ENCODE measurements at regions not wholly inside any gene's neighbourhood (a gene's known extent, or its start where the extent isn't known, plus 50 kb on each side); places are given as distances from the start of the nearest gene placed in this dataset.
"Not testable (repeated sequence)": the region's sequence is repeated elsewhere in the genome, so short reads cannot be mapped to it uniquely, and the experiment has no call there.

DNA sequence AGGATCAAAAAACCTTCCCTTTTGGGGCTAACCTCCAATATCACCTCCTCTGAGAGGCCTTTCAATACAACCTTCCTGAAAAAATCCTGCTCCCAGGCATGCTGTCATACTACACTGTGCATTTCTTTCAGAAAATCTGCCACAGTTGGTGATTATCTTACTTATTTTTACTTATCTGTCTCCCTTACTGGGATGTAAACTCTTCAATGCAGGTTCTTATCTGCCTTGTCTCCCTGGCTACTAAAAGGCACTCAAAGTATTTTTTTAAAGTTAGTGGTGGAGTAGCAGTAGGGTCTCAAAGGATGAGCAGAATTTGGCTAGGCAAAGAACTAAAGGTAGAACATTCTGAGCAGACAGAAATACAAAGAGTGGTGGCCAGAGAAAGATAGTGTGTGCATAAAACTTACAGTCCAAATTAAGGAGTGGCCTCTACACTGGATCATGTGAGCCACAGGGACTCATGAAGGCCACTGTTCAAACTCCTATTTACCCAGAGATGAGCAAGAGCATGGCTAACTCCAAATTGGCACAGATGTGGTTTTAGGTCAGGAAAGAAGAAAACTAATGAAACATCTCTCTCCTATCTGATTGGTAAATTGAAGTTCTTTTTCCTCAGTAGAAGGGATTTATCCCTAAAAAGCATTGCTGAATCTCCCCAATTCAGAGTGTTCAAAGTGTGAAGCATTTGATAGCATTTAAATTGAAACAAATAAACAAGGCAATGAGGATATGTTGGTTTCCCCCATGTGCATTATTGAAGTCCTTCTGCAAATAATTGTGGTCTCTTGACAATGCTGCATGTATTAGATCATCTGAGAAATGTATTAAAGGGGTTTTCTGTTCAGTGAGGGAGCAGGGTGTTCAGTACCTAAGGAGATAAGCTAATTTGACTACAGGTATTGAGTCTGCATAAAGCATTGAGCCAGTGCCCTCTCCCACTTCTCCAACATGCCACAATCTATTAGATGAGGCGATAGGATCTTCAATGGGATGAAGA is 285.5 kb downstream of the MREG start:
- CTCF ChIA-PET: no interaction called here
- DNase-seq (ENCODE audit: extremely low spot score): no peak
- POLR2A ChIA-PET: no interaction called here
- TF ChIP-seq FOXA1 (IDR thresholded peaks at IDR 0.05) (no peak), TARDBP (IDR thresholded peaks at IDR 0.05) (no peak), SP1 (IDR thresholded peaks at IDR 0.05) (no peak), ELF4 (IDR thresholded peaks at IDR 0.05) (no peak), SUZ12 (IDR thresholded peaks at IDR 0.05) (no peak), FOXM1 (IDR thresholded peaks at IDR 0.05; ENCODE audit: borderline replicate concordance) (no peak), BHLHE40 (IDR thresholded peaks at IDR 0.05; ENCODE audit: borderline replicate concordance) (no peak), FOXK2 (IDR thresholded peaks at IDR 0.05) (no peak)

DNA sequence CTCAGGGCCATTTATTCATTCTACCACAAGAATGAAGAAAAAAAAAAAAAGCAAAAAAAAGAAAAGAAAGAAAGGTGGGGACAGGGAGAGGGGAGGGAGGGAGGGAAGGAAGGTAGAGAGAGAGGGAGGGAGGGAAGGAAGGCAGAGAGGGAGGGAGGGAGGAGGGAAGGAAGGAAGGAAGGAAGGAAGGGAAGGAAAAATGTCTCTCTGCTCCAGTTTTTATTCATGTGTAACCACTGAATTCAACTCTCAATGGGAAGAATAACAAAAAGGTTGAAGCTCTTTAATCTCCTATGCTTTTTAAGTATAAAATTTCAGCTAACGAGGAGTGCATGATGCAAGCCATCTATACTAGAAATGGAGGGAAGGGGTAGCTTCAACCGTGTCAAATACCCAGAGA is 287.3 kb downstream of the MREG start:
- ChIA-PET CTCF (no interaction called here), POLR2A (no interaction called here)
- TF ChIP-seq CTBP1 (IDR thresholded peaks at IDR 0.05; ENCODE audit: borderline replicate concordance) (no peak), PKNOX1 (IDR thresholded peaks at IDR 0.05) (no peak), ELF4 (IDR thresholded peaks at IDR 0.05) (no peak)
- no peak for DNase-seq (ENCODE audit: extremely low spot score)

DNA sequence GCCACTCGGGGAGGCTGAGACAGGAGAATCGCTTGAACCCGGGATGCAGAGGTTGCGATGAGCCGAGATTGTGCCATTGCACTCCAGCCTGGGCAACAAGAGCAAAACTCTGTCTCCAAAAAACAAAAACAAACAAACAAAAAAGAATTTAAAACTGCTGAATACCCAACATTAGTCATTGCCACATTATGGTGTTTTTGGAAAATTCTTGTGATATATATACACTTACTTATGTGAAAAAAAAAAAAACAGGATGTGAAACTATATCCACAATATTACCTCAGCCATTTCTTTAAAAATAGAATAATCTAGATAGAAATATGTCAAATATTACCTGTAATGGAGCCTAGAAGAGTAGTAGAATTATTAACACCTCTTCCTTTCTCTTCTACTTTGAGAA is 288.3 kb upstream of the FN1 start:
- ChIA-PET POLR2A (no interaction called here), CTCF (no interaction called here)
- no peak for DNase-seq (ENCODE audit: extremely low spot score)

GRCh38 chr2:215723631-215724011 is 287.8 kb upstream of the FN1 start:
- CTCF ChIA-PET: no interaction called here
- no peak for DNase-seq (ENCODE audit: extremely low spot score)
- TF ChIP-seq SP1 (IDR thresholded peaks at IDR 0.05): no peak
- no peak for TF ChIP-seq SUZ12 (IDR thresholded peaks at IDR 0.05)
- TF ChIP-seq LEF1 (IDR thresholded peaks at IDR 0.05; ENCODE audit: borderline replicate concordance): no peak
- TF ChIP-seq ELF4 (IDR thresholded peaks at IDR 0.05): no peak
- TF ChIP-seq PKNOX1 (IDR thresholded peaks at IDR 0.05): no peak
- no peak for TF ChIP-seq L3MBTL2 (conservative IDR thresholded peaks at IDR 0.05)
- TF ChIP-seq CTBP1 (IDR thresholded peaks at IDR 0.05; ENCODE audit: borderline replicate concordance): no peak
- TF ChIP-seq BHLHE40 (IDR thresholded peaks at IDR 0.05; ENCODE audit: borderline replicate concordance): no peak
- TF ChIP-seq NFRKB (IDR thresholded peaks at IDR 0.05): no peak
- TF ChIP-seq HDGF (IDR thresholded peaks at IDR 0.05; ENCODE audit: borderline replicate concordance): no peak
- TF ChIP-seq FOXA1 (IDR thresholded peaks at IDR 0.05): no peak
- POLR2A ChIA-PET: no interaction called here

More for the DNA sequence above, 288.3 kb upstream of the FN1 start:
- TF ChIP-seq FOXK2 (IDR thresholded peaks at IDR 0.05) (no peak), BHLHE40 (IDR thresholded peaks at IDR 0.05; ENCODE audit: borderline replicate concordance) (no peak)

- ChIA-PET CTCF (no interaction called here), POLR2A (no interaction called here)
- DNase-seq (ENCODE audit: extremely low spot score): no peak
- no peak for TF ChIP-seq L3MBTL2 (conservative IDR thresholded peaks at IDR 0.05)
- TF ChIP-seq LEF1 (IDR thresholded peaks at IDR 0.05; ENCODE audit: borderline replicate concordance): no peak
- no peak for TF ChIP-seq FOXA1 (IDR thresholded peaks at IDR 0.05)
- no peak for TF ChIP-seq ARNT (IDR thresholded peaks at IDR 0.05)
- no peak for TF ChIP-seq TARDBP (IDR thresholded peaks at IDR 0.05)
- TF ChIP-seq FOXM1 (IDR thresholded peaks at IDR 0.05; ENCODE audit: borderline replicate concordance): no peak
- no peak for TF ChIP-seq ELF4 (IDR thresholded peaks at IDR 0.05)
- TF ChIP-seq FOXK2 (IDR thresholded peaks at IDR 0.05): no peak
- TF ChIP-seq BHLHE40 (IDR thresholded peaks at IDR 0.05; ENCODE audit: borderline replicate concordance): no peak
- TF ChIP-seq PKNOX1 (IDR thresholded peaks at IDR 0.05): no peak
- no peak for TF ChIP-seq SP1 (IDR thresholded peaks at IDR 0.05)
- no peak for TF ChIP-seq NFRKB (IDR thresholded peaks at IDR 0.05)
- TF ChIP-seq HDGF (IDR thresholded peaks at IDR 0.05; ENCODE audit: borderline replicate concordance): no peak
These were observed 287.2 kb upstream of the FN1 start for GRCh38 chr2:215722986-215723630.

DNA sequence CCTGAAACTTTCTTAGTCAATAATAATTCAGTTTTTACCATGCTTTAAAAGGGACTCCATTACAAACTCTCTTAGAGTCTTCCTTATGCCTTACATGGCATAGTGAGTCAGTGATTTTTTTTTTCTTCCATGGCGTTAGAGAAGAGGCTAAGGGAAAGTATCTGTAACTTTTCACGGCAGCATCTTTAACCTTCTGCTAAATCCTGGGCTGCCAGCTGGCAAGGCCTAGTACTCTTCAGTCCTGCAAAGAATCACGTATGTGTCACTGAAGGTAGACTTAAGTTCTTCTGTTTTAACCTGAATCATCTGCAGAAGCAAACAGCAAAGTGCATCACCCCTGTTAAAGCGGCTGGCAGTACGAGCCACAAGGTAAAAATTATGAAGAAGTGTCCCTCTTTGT is 286.3 kb upstream of the FN1 start:
- CTCF ChIA-PET: no interaction called here
- no peak for TF ChIP-seq ELF4 (IDR thresholded peaks at IDR 0.05)
- no peak for TF ChIP-seq ZNF384 (IDR thresholded peaks at IDR 0.05)
- no peak for TF ChIP-seq LEF1 (IDR thresholded peaks at IDR 0.05; ENCODE audit: borderline replicate concordance)
- TF ChIP-seq L3MBTL2 (conservative IDR thresholded peaks at IDR 0.05): no peak
- no peak for TF ChIP-seq CTBP1 (IDR thresholded peaks at IDR 0.05; ENCODE audit: borderline replicate concordance)
- no peak for TF ChIP-seq FOXM1 (IDR thresholded peaks at IDR 0.05; ENCODE audit: borderline replicate concordance)
- TF ChIP-seq NFRKB (IDR thresholded peaks at IDR 0.05): no peak
- no peak for TF ChIP-seq PKNOX1 (IDR thresholded peaks at IDR 0.05)
- TF ChIP-seq SUZ12 (IDR thresholded peaks at IDR 0.05): no peak
- TF ChIP-seq FOXK2 (IDR thresholded peaks at IDR 0.05): no peak
- TF ChIP-seq ARNT (IDR thresholded peaks at IDR 0.05): no peak
- TF ChIP-seq SP1 (IDR thresholded peaks at IDR 0.05): no peak
- no peak for TF ChIP-seq HDGF (IDR thresholded peaks at IDR 0.05; ENCODE audit: borderline replicate concordance)
- TF ChIP-seq TARDBP (IDR thresholded peaks at IDR 0.05): no peak
- TF ChIP-seq BHLHE40 (IDR thresholded peaks at IDR 0.05; ENCODE audit: borderline replicate concordance): no peak
- TF ChIP-seq FOXA1 (IDR thresholded peaks at IDR 0.05): no peak
- POLR2A ChIA-PET: no interaction called here
- DNase-seq (ENCODE audit: extremely low spot score): no peak

- DNase-seq (ENCODE audit: extremely low spot score); POLR2A ChIA-PET; CTCF ChIA-PET: not testable (repeated sequence)
These were observed 285.6 kb upstream of the FN1 start for GRCh38 chr2:215721515-215721914.

Measured in HEK293T (cell line).